Epithelial cell of esophagus (primary cell): ENCODE measurements at regions not wholly inside any gene's neighbourhood (a gene's known extent, or its start where the extent isn't known, plus 50 kb on each side); places are given as distances from the start of the nearest gene placed in this dataset.

Experiments used
- DNase-seq: peaks from one replicate; pipeline ENCODE4 v3.0.0; 2010; ENCODE audit warnings: low read depth
- H3K4me3 ChIP-seq: 2 replicates; pipeline ENCODE4 v1.5.1; 2011; ENCODE audit warnings: mild to moderate bottlenecking, low read length, control low read depth
- CTCF ChIP-seq: IDR thresholded peaks from 2 replicates; pipeline ENCODE4 v1.5.1; 2011; ENCODE audit warnings: low read depth, mild to moderate bottlenecking, low read length, control low read depth, inconsistent platforms; ENCODE audit not compliant: insufficient read depth; ENCODE audit errors: missing control alignments

DNA sequence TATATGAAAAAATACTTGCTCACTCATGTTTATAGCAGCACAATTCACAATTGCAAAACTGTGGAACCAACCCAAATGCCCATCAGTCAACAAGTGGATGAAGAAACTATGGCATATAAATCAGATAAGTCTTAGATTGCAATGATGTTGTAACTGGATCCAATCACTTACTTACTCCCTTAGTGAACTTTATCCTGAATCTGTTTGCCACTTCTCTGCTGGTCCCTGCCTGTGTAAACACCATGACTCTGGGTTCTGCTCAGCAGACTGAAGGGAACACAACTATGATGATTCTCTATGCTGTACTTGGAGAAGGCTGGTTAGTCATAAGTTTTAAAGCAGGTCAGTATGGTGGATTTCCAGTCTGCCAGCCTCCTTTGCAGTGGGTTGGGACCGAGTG is 391.2 kb downstream of the RWDD3 start:
- DNase-seq, result peak; percentile 18
- TF ChIP-seq CTCF, result no peak
- H3K4me3 ChIP-seq, result no peak overlapping the region

- no peak for TF ChIP-seq CTCF
- peak; percentile 7 for DNase-seq
These were observed 393.2 kb downstream of the RWDD3 start for GRCh38 chr1:95627244-95627643.

GRCh38 chr1:95631695-95632094 is 397.7 kb downstream of the RWDD3 start:
- DNase-seq, result no peak
- TF ChIP-seq CTCF, result no peak
- H3K4me3 ChIP-seq, result no peak overlapping the region

More at GRCh38 chr1:95627244-95627643, 393.2 kb downstream of the RWDD3 start:
- H3K4me3 ChIP-seq, result no peak overlapping the region

DNA sequence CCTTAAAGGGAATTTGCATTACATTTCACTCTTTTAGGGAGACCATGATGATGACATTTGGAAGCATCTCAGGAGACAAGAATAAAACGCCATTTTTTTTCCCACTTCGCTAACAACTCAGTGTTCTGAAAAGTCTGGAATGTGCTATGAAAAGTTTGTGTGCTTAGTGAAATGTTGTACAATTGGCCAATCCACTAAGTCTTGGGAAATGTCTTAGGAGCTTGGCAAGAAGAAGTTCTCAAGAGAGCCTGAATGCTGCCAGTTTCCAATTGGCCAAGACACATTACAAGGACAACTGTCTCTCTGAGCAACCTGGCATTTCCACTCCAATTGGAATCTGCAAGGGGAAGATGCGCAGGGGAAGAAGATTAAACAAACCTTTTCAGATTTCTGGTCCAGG is 401.8 kb downstream of the RWDD3 start:
- TF ChIP-seq CTCF, result no peak
- no peak for DNase-seq
- no peak overlapping the region for H3K4me3 ChIP-seq

DNA sequence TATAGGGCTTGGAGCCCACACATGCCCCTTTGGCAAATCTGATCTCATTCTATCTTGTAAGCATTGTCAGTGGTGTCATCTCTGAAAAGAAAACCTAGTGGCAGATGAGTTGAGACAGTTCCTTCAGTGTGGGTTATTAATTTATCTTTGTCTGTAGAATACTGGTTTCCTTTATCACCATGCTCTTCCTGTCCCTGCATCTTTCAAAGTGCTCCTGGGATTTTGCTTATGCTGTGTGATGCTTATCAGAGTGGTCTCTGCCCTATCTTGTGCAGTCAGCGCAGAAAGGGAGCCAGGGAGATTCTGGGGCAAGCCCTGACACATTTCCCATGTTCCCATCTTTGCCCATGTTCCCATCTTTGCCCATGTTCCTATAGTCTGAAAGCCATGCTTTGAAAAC is 402.9 kb downstream of the RWDD3 start:
- DNase-seq, result no peak

GRCh38 chr1:95640746-95641145 is 406.7 kb downstream of the RWDD3 start:
- no peak overlapping the region for H3K4me3 ChIP-seq
- DNase-seq, result peak; percentile 34
- no peak for TF ChIP-seq CTCF

More for the DNA sequence above, 402.9 kb downstream of the RWDD3 start:
- no peak overlapping the region for H3K4me3 ChIP-seq
- no peak for TF ChIP-seq CTCF

DNA sequence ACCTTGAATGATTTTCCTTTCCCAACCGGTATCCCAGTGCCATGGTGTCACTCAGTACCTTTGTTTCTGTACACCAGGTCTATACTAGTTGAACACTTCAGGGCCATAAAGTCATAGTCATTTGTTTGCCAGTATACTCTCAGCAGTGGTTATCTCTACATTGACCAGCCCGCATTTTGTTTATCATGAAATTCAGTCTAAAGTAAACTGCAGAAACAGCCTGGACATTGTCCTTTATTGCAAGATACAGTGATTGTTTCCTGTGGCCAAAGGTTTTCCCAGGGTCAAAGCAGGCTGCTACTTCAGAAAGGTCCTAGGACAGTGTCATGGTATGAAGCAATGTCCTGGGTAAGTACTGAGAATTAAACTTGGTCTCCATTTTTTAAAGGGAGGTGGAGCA is 407.4 kb downstream of the RWDD3 start:
- no peak for DNase-seq
- no peak for TF ChIP-seq CTCF
- H3K4me3 ChIP-seq, result no peak overlapping the region
